DND-41 (cell line): ENCODE measurements at regions not wholly inside any gene's neighbourhood (a gene's known extent, or its start where the extent isn't known, plus 50 kb on each side); places are given as distances from the start of the nearest gene placed in this dataset.

Experiments
- CTCF ChIP-seq: IDR thresholded peaks from 2 replicates; pipeline ENCODE4 v1.5.1; 2012; ENCODE audit warnings: borderline replicate concordance, low read length, moderate library complexity, mild to moderate bottlenecking; ENCODE audit not compliant: poor library complexity, severe bottlenecking; ENCODE audit errors: extremely low read depth
- EZH2 ChIP-seq: IDR thresholded peaks from 3 replicates; pipeline ENCODE4 v1.6.1; 2012; ENCODE audit warnings: borderline replicate concordance, low read depth, mild to moderate bottlenecking, moderate library complexity, low read length, inconsistent platforms; ENCODE audit not compliant: severe bottlenecking

GRCh38 chr3:35336601-35337000, 302.7 kb upstream of the ARPP21 start:
- TF ChIP-seq CTCF (no peak), EZH2 (no peak)
